CD4-positive, alpha-beta T cell (primary cell): ENCODE measurements at regions not wholly inside any gene's neighbourhood (a gene's known extent, or its start where the extent isn't known, plus 50 kb on each side); places are given as distances from the start of the nearest gene placed in this dataset.

Experiments used
- ATAC-seq: fragments of 200-7000 bp; cut with Tn5 transposase; one replicate; pipeline ENCODE4 v1.10.0; 2022; ENCODE audit warnings: mild to moderate bottlenecking; ENCODE audit not compliant: poor library complexity
- CTCF ChIA-PET: fragments of 350-600 bp; sonication (Branson Sonifier 250); formaldehyde crosslinking; loops from one replicate; lab custom pipeline; 2021; ENCODE audit warnings: antibody characterized with exemption, inconsistent platforms; lab: Charles Lee
- POLR2A ChIA-PET: fragments of 350-600 bp; sonication (Branson Sonifier 250); formaldehyde crosslinking; loops from one replicate; lab custom pipeline; 2021; ENCODE audit warnings: antibody characterized with exemption, inconsistent platforms; lab: Charles Lee
- DNase-seq, 14 experiments: peaks; one replicate each; pipeline ENCODE4 v3.0.0-alpha.2; 2013 to 2020; ENCODE audit warnings: mixed read lengths in 2 of 14
- H3K27ac ChIP-seq, 2 donors: one replicate each; pipeline versions ENCODE4 v1.5.1 to v1.7.0; 2013; ENCODE audit warnings: low read length in 2 of 2, low read depth in 1 of 2, mild to moderate bottlenecking in 1 of 2
- H3K27me3 ChIP-seq, 2 experiments: 1 replicate in 1 of 2; 2 replicates in 1 of 2; pipeline versions ENCODE4 v1.6.1 to v1.7.0; 2013; ENCODE audit warnings: low read length in 2 of 2, control low read depth in 1 of 2, mild to moderate bottlenecking in 1 of 2, moderate library complexity in 1 of 2; ENCODE audit not compliant: insufficient read depth in 2 of 2, control insufficient read depth in 1 of 2
- H3K36me3 ChIP-seq: one replicate; pipeline ENCODE4 v1.6.1; 2013; ENCODE audit warnings: low read length, control low read depth; ENCODE audit not compliant: insufficient read depth
- H3K4me1 ChIP-seq: one replicate; pipeline ENCODE4 v1.6.1; 2013; ENCODE audit warnings: low read length, control low read depth; ENCODE audit not compliant: insufficient read depth
- H3K4me3 ChIP-seq: one replicate; pipeline ENCODE4 v1.5.1; 2013; ENCODE audit warnings: mild to moderate bottlenecking, low read length, moderate library complexity
- H3K9me3 ChIP-seq, 2 experiments: 1 replicate in 1 of 2; 2 replicates in 1 of 2; pipeline versions ENCODE4 v1.6.1 to v1.7.0; 2013; ENCODE audit warnings: low read length in 2 of 2, mild to moderate bottlenecking in 2 of 2, control low read depth in 1 of 2, moderate library complexity in 1 of 2; ENCODE audit not compliant: control insufficient read depth in 1 of 2, insufficient read depth in 1 of 2
- H3K27ac Mint-ChIP-seq: one replicate; pipeline ENCODE4 v1.8.0; 2020; ENCODE audit warnings: mixed read lengths
- H3K27me3 Mint-ChIP-seq: one replicate; pipeline ENCODE4 v1.8.0; 2021; ENCODE audit warnings: mixed read lengths
- H3K36me3 Mint-ChIP-seq: one replicate; pipeline ENCODE4 v1.8.0; 2021; ENCODE audit warnings: low read depth, mixed read lengths
- H3K4me1 Mint-ChIP-seq: one replicate; pipeline ENCODE4 v1.8.0; 2021; ENCODE audit warnings: low read depth, mixed read lengths
- H3K4me3 Mint-ChIP-seq: one replicate; pipeline ENCODE4 v1.8.0; 2020; ENCODE audit warnings: mild to moderate bottlenecking, mixed read lengths
- H3K9me3 Mint-ChIP-seq: one replicate; pipeline ENCODE4 v1.8.0; 2020; ENCODE audit warnings: mixed read lengths
- CTCF ChIP-seq: fragments of 200-600 bp; IDR thresholded peaks from one replicate; pipeline ENCODE4 v1.8.0; 2022; ENCODE audit warnings: antibody characterized with exemption, mild to moderate bottlenecking
- intact Hi-C, 2 experiments: fragments of 100-400 bp; cut with DNase I in 1 of 2; cut with micrococcal nuclease in 1 of 2; formaldehyde crosslinking; loops; one replicate each; pipeline versions ENCODE4 v1.15.1 to v1.9.0; 2023 to 2025; cut with DNase I, micrococcal nuclease

DNA sequence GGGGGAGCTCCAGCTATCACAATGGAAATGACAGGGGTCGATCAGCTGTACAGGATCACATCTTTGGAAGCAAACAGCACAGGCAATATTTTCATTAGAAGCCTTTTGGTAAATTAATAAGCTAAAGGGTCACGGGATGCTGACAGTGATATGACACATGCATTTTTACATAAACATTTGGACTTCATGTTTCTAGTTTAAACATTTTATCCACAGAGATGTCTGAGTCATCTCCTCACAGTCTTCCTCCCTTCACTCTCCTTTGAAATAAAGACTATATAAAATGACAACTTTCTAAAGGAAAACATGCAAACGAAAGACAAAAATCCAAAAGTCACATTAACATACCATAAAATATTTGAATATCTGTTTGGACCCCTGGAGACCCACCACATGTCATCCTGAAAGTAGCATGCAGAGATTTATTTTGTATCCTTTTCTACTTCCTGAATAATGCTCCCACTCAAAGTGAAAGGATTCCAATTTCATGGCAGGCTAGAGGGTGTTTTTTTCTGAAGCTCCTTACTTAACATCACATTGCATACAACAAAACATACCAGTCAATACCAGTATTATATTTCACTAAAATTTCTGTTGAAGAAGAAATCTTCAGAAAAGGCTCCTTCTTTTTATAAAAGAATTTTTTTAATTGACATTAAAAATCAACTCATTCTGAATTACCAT lies 200.1 kb upstream of the PPARGC1A start:
- Histone ChIP-seq H3K36me3 (no peaks in the 10 kb centered on the region), H3K9me3 (no peaks in the 10 kb centered on the region), H3K27ac (no peak overlapping the region), H3K4me3 (no peak overlapping the region), H3K4me1 (no peaks in the 10 kb centered on the region), H3K27me3 (no peaks in the 10 kb centered on the region)
- DNase-seq (no peak), ATAC-seq (no peak)
- H3K4me3 Mint-ChIP-seq: no peak overlapping the region
- peaks cover 5% of the 10 kb centered on the region for H3K9me3 Mint-ChIP-seq
- intact Hi-C loops: no loop called here
- POLR2A ChIA-PET: no interaction called here
- H3K27ac Mint-ChIP-seq: no peak overlapping the region
- CTCF ChIA-PET: no interaction called here
- H3K36me3 Mint-ChIP-seq: no peaks in the 10 kb centered on the region
- no peak for TF ChIP-seq CTCF
- no peaks in the 10 kb centered on the region for H3K4me1 Mint-ChIP-seq
- no peaks in the 10 kb centered on the region for H3K27me3 Mint-ChIP-seq

- no peaks in the 10 kb centered on the region for H3K36me3 ChIP-seq
- ATAC-seq: no peak
- H3K9me3 ChIP-seq: no peaks in the 10 kb centered on the region
- no peak overlapping the region for H3K27ac ChIP-seq
- no peak overlapping the region for H3K4me3 ChIP-seq
- Mint-ChIP-seq H3K4me1 (no peaks in the 10 kb centered on the region), H3K27me3 (no peaks in the 10 kb centered on the region), H3K9me3 (no peaks in the 10 kb centered on the region), H3K4me3 (no peak overlapping the region), H3K27ac (no peak overlapping the region), H3K36me3 (no peaks in the 10 kb centered on the region)
- H3K27me3 ChIP-seq: no peaks in the 10 kb centered on the region
- CTCF ChIA-PET: interaction anchor here (0.6 kb wide), 1 partner anchor 435 kb away, joined by 3 read pairs; no protein-coding TSS in a partner anchor
- no peak for DNase-seq
- POLR2A ChIA-PET: no interaction called here
- H3K4me1 ChIP-seq: no peaks in the 10 kb centered on the region
- intact Hi-C loops: no loop called here
- TF ChIP-seq CTCF: no peak
Measured at GRCh38 chr4:24080871-24081270, 191.0 kb upstream of the PPARGC1A start.

GRCh38 chr4:24078347-24078962 lies 188.6 kb upstream of the PPARGC1A start:
- ATAC-seq (no peak), DNase-seq (no peak)
- Mint-ChIP-seq H3K4me1 (no peaks in the 10 kb centered on the region), H3K27me3 (no peaks in the 10 kb centered on the region), H3K27ac (no peak overlapping the region), H3K36me3 (no peaks in the 10 kb centered on the region), H3K4me3 (no peak overlapping the region), H3K9me3 (peaks cover 4% of the 10 kb centered on the region)
- Histone ChIP-seq H3K4me3 (no peak overlapping the region), H3K27me3 (no peaks in the 10 kb centered on the region), H3K4me1 (no peaks in the 10 kb centered on the region), H3K36me3 (no peaks in the 10 kb centered on the region), H3K27ac (no peak overlapping the region), H3K9me3 (no peaks in the 10 kb centered on the region)
- no peak for TF ChIP-seq CTCF
- ChIA-PET POLR2A (no interaction called here), CTCF (no interaction called here)
- intact Hi-C loops: no loop called here
